ENCODE measurements at regions not wholly inside any gene's neighbourhood (a gene's known extent, or its start where the extent isn't known, plus 50 kb on each side); places are given as distances from the start of the nearest gene placed in this dataset.

- ChIA-PET CTCF (no interaction called here), POLR2A (no interaction called here)
- no peak for DNase-seq (ENCODE audit: extremely low spot score)
- no peak for TF ChIP-seq ELF4 (IDR thresholded peaks at IDR 0.05)
- TF ChIP-seq LEF1 (IDR thresholded peaks at IDR 0.05; ENCODE audit: borderline replicate concordance), result no peak
- no peak for TF ChIP-seq NFRKB (IDR thresholded peaks at IDR 0.05)
- no peak for TF ChIP-seq PKNOX1 (IDR thresholded peaks at IDR 0.05)
- TF ChIP-seq L3MBTL2 (conservative IDR thresholded peaks at IDR 0.05), result no peak
- no peak for TF ChIP-seq ARNT (IDR thresholded peaks at IDR 0.05)
- no peak for TF ChIP-seq TARDBP (IDR thresholded peaks at IDR 0.05)
- TF ChIP-seq ZNF384 (IDR thresholded peaks at IDR 0.05), result no peak
- no peak for TF ChIP-seq FOXA1 (IDR thresholded peaks at IDR 0.05)
- TF ChIP-seq HDGF (IDR thresholded peaks at IDR 0.05; ENCODE audit: borderline replicate concordance), result no peak
- no peak for TF ChIP-seq FOXK2 (IDR thresholded peaks at IDR 0.05)
- TF ChIP-seq FOXM1 (IDR thresholded peaks at IDR 0.05; ENCODE audit: borderline replicate concordance), result no peak
- TF ChIP-seq CTBP1 (IDR thresholded peaks at IDR 0.05; ENCODE audit: borderline replicate concordance), result no peak
- TF ChIP-seq BHLHE40 (IDR thresholded peaks at IDR 0.05; ENCODE audit: borderline replicate concordance), result no peak
These were observed 193.9 kb upstream of the ADRA1D start for GRCh38 chr20:4443016-4443415.

GRCh38 chr20:4441871-4442270 lies 192.8 kb upstream of the ADRA1D start:
- CTCF ChIA-PET, result no interaction called here
- no peak for DNase-seq (ENCODE audit: extremely low spot score)
- POLR2A ChIA-PET, result no interaction called here
- TF ChIP-seq FOXA1 (IDR thresholded peaks at IDR 0.05), result no peak
- no peak for TF ChIP-seq BHLHE40 (IDR thresholded peaks at IDR 0.05; ENCODE audit: borderline replicate concordance)
- TF ChIP-seq ELF4 (IDR thresholded peaks at IDR 0.05), result no peak
- no peak for TF ChIP-seq L3MBTL2 (conservative IDR thresholded peaks at IDR 0.05)
- TF ChIP-seq SUZ12 (IDR thresholded peaks at IDR 0.05), result no peak
- no peak for TF ChIP-seq ARNT (IDR thresholded peaks at IDR 0.05)
- no peak for TF ChIP-seq CTBP1 (IDR thresholded peaks at IDR 0.05; ENCODE audit: borderline replicate concordance)
- TF ChIP-seq SP1 (IDR thresholded peaks at IDR 0.05), result no peak
- TF ChIP-seq PKNOX1 (IDR thresholded peaks at IDR 0.05), result no peak
- TF ChIP-seq FOXK2 (IDR thresholded peaks at IDR 0.05), result no peak
- no peak for TF ChIP-seq TARDBP (IDR thresholded peaks at IDR 0.05)
- TF ChIP-seq NFRKB (IDR thresholded peaks at IDR 0.05), result no peak

GRCh38 chr20:4441191-4441590 lies 192.1 kb upstream of the ADRA1D start:
- no peak for DNase-seq (ENCODE audit: extremely low spot score)
- POLR2A ChIA-PET, result no interaction called here
- CTCF ChIA-PET, result no interaction called here
- TF ChIP-seq SP1 (IDR thresholded peaks at IDR 0.05) (no peak), ZNF384 (IDR thresholded peaks at IDR 0.05) (no peak), FOXM1 (IDR thresholded peaks at IDR 0.05; ENCODE audit: borderline replicate concordance) (no peak), ARNT (IDR thresholded peaks at IDR 0.05) (no peak), BHLHE40 (IDR thresholded peaks at IDR 0.05; ENCODE audit: borderline replicate concordance) (no peak), HDGF (IDR thresholded peaks at IDR 0.05; ENCODE audit: borderline replicate concordance) (no peak), FOXA1 (IDR thresholded peaks at IDR 0.05) (no peak), SUZ12 (IDR thresholded peaks at IDR 0.05) (no peak), TARDBP (IDR thresholded peaks at IDR 0.05) (no peak), NFRKB (IDR thresholded peaks at IDR 0.05) (no peak), LEF1 (IDR thresholded peaks at IDR 0.05; ENCODE audit: borderline replicate concordance) (no peak), ELF4 (IDR thresholded peaks at IDR 0.05) (no peak), PKNOX1 (IDR thresholded peaks at IDR 0.05) (no peak), FOXK2 (IDR thresholded peaks at IDR 0.05) (no peak), CTBP1 (IDR thresholded peaks at IDR 0.05; ENCODE audit: borderline replicate concordance) (no peak), L3MBTL2 (conservative IDR thresholded peaks at IDR 0.05) (no peak)

GRCh38 chr20:4439461-4439860 lies 190.4 kb upstream of the ADRA1D start:
- TF ChIP-seq BHLHE40 (IDR thresholded peaks at IDR 0.05; ENCODE audit: borderline replicate concordance) (no peak), PKNOX1 (IDR thresholded peaks at IDR 0.05) (no peak), SUZ12 (IDR thresholded peaks at IDR 0.05) (no peak), FOXK2 (IDR thresholded peaks at IDR 0.05) (no peak), HDGF (IDR thresholded peaks at IDR 0.05; ENCODE audit: borderline replicate concordance) (no peak), FOXA1 (IDR thresholded peaks at IDR 0.05) (no peak), LEF1 (IDR thresholded peaks at IDR 0.05; ENCODE audit: borderline replicate concordance) (no peak), NFRKB (IDR thresholded peaks at IDR 0.05) (no peak), ELF4 (IDR thresholded peaks at IDR 0.05) (no peak), SP1 (IDR thresholded peaks at IDR 0.05) (no peak), ZNF384 (IDR thresholded peaks at IDR 0.05) (no peak), TARDBP (IDR thresholded peaks at IDR 0.05) (no peak), FOXM1 (IDR thresholded peaks at IDR 0.05; ENCODE audit: borderline replicate concordance) (no peak), ARNT (IDR thresholded peaks at IDR 0.05) (no peak), CTBP1 (IDR thresholded peaks at IDR 0.05; ENCODE audit: borderline replicate concordance) (no peak)
- CTCF ChIA-PET, result no interaction called here
- no peak for DNase-seq (ENCODE audit: extremely low spot score)
- POLR2A ChIA-PET, result no interaction called here

GRCh38 chr20:4437131-4437530 lies 188.0 kb upstream of the ADRA1D start:
- no peak for DNase-seq (ENCODE audit: extremely low spot score)
- ChIA-PET CTCF (no interaction called here), POLR2A (no interaction called here)
- no peak for TF ChIP-seq FOXA1 (IDR thresholded peaks at IDR 0.05)
- no peak for TF ChIP-seq BHLHE40 (IDR thresholded peaks at IDR 0.05; ENCODE audit: borderline replicate concordance)
- no peak for TF ChIP-seq LEF1 (IDR thresholded peaks at IDR 0.05; ENCODE audit: borderline replicate concordance)
- no peak for TF ChIP-seq ZNF384 (IDR thresholded peaks at IDR 0.05)
- no peak for TF ChIP-seq ELF4 (IDR thresholded peaks at IDR 0.05)
- TF ChIP-seq NFRKB (IDR thresholded peaks at IDR 0.05), result no peak
- no peak for TF ChIP-seq SUZ12 (IDR thresholded peaks at IDR 0.05)
- no peak for TF ChIP-seq SP1 (IDR thresholded peaks at IDR 0.05)
